ENCODE measurements at regions not wholly inside any gene's neighbourhood (a gene's known extent, or its start where the extent isn't known, plus 50 kb on each side); places are given as distances from the start of the nearest gene placed in this dataset.

DNA sequence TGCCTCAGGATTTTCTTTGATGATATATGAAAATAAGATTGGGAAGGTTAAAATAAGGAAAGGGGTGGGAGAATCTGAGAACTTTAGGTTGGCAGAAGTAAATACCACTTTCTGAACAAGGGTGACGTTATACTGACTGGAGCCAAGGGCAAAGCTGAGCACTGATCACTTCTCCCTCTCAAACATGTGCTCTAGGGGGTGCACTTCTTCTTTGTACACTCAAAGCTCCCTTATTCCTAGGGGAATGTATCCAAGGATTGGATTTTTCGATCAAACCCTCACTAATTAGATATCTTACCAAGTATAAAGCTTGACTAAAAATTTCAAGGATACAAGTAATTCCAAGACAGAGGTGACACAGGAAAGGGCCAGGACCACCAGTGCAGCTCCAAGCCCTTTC, 243.9 kb upstream of the UMPS start:
- no peak for DNase-seq
- Histone ChIP-seq H3K27me3 (no peaks in the 10 kb centered on the region), H3K36me3 (no peaks in the 10 kb centered on the region), H3K4me3 (no peak overlapping the region), H3K4me1 (ENCODE audit: insufficient read depth) (no peaks in the 10 kb centered on the region), H3K9me3 (no peaks in the 10 kb centered on the region), H3K27ac (no peak overlapping the region)
- TF ChIP-seq POLR2A (IDR thresholded peaks at IDR 0.05) (no peak), EP300 (IDR thresholded peaks at IDR 0.05) (no peak)
- TF ChIP-seq, protein P1, sequence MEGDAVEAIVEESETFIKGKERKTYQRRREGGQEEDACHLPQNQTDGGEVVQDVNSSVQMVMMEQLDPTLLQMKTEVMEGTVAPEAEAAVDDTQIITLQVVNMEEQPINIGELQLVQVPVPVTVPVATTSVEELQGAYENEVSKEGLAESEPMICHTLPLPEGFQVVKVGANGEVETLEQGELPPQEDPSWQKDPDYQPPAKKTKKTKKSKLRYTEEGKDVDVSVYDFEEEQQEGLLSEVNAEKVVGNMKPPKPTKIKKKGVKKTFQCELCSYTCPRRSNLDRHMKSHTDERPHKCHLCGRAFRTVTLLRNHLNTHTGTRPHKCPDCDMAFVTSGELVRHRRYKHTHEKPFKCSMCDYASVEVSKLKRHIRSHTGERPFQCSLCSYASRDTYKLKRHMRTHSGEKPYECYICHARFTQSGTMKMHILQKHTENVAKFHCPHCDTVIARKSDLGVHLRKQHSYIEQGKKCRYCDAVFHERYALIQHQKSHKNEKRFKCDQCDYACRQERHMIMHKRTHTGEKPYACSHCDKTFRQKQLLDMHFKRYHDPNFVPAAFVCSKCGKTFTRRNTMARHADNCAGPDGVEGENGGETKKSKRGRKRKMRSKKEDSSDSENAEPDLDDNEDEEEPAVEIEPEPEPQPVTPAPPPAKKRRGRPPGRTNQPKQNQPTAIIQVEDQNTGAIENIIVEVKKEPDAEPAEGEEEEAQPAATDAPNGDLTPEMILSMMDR (IDR thresholded peaks at IDR 0.05) = no peak
- 79 to 87% (median 79%) methylated on average over 2 of the region's 2 CpGs for WGBS, 3 donors
- intact Hi-C loops (cut with DNase I) = no loop called here

DNA sequence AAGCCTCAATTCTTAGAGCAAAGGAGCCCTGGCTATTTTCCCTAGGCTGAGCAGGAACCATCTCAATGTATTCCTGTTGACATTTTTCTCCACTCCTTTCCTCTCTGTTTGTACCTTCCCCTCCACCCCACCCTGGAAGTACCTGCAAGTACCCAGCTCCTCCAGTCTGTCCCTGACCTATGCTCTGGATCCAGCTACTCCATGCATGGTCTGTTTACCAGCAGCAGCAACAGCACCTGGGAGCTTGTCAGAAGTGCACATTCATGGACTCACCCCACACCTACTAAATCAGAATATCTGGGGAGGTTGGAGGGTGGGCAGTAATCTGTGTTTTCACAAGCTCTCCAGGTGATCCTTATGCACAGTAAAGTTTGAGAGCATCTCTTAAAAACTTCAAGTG, 240.7 kb upstream of the UMPS start:
- H3K36me3 ChIP-seq = no peaks in the 10 kb centered on the region
- H3K9me3 ChIP-seq = no peaks in the 10 kb centered on the region
- TF ChIP-seq, protein P1 (IDR thresholded peaks at IDR 0.05) = no peak
- TF ChIP-seq POLR2A (IDR thresholded peaks at IDR 0.05) (no peak), EP300 (IDR thresholded peaks at IDR 0.05) (no peak)
- H3K4me1 ChIP-seq (ENCODE audit: insufficient read depth) = no peaks in the 10 kb centered on the region
- intact Hi-C loops (cut with DNase I) = no loop called here
- no peak overlapping the region for H3K27ac ChIP-seq
- no peak overlapping the region for H3K4me3 ChIP-seq
- no peak for DNase-seq
- no peaks in the 10 kb centered on the region for H3K27me3 ChIP-seq

DNA sequence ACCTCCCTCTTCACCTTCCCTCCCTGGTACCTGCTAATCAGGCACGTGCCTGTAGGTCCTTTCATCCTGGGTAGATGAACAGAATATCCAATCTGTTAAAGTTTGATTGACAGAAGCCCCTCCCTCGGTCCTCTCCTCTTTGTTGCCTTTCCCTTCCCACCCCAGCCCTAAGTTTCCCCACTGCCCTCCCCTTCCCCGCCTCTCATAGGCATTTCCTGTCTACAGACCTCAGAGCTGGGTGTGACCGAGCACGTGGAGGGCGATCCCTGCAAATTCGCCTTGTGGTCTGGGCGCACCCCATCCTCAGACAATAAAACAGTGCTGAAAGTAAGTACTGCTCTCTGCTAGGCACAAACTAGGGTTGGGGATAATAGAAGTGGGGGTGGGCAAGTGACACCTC, 239.2 kb upstream of the UMPS start:
- Histone ChIP-seq H3K27ac (no peak overlapping the region), H3K27me3 (no peaks in the 10 kb centered on the region), H3K36me3 (no peaks in the 10 kb centered on the region), H3K4me3 (no peak overlapping the region), H3K4me1 (ENCODE audit: insufficient read depth) (no peaks in the 10 kb centered on the region), H3K9me3 (no peaks in the 10 kb centered on the region)
- no peak for TF ChIP-seq POLR2A (IDR thresholded peaks at IDR 0.05)
- TF ChIP-seq EP300 (IDR thresholded peaks at IDR 0.05) = no peak
- TF ChIP-seq, protein P1 (IDR thresholded peaks at IDR 0.05) = no peak
- 84 to 90% (median 89%) methylated on average over 8 of the region's 8 CpGs for WGBS, 3 donors
- no peak for DNase-seq
- intact Hi-C loops (cut with DNase I) = loop anchor here in 1 of 4 donors (10.0 kb wide), 1 partner anchor 64 kb away; no protein-coding TSS in a partner anchor

DNA sequence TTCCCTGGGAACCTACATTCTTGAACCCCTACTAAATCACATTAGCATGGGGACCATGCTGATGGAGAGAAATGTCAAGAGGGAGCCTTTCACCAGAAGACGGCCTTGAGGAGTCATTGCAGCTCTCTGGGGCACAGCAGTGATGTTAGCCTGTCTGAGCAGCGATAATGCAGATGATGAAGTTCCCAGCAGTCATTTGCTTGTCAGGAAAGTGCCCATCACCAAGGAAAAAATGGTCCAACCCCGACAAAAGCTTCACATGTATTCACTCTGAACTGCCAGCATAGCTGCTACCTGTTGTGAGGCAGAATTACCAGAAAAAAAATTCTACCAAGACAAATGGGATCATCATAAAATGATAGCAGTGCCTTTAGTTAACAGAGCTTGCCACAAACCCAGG, 238.4 kb upstream of the UMPS start:
- no peak for TF ChIP-seq EP300 (IDR thresholded peaks at IDR 0.05)
- TF ChIP-seq POLR2A (IDR thresholded peaks at IDR 0.05) = no peak
- TF ChIP-seq, protein P1 (IDR thresholded peaks at IDR 0.05) = no peak
- 96 to 98% (median 97%) methylated on average over 3 of the region's 3 CpGs for WGBS, 3 donors
- Histone ChIP-seq H3K27me3 (no peaks in the 10 kb centered on the region), H3K36me3 (no peaks in the 10 kb centered on the region), H3K4me3 (no peak overlapping the region), H3K27ac (no peak overlapping the region), H3K9me3 (no peaks in the 10 kb centered on the region), H3K4me1 (ENCODE audit: insufficient read depth) (no peaks in the 10 kb centered on the region)
- intact Hi-C loops (cut with DNase I) = loop anchor here in 1 of 4 donors (10.0 kb wide), 1 partner anchor 63 kb away; no protein-coding TSS in a partner anchor
- no peak for DNase-seq
